Fibroblast of lung (primary cell): ENCODE measurements at regions not wholly inside any gene's neighbourhood (a gene's known extent, or its start where the extent isn't known, plus 50 kb on each side); places are given as distances from the start of the nearest gene placed in this dataset.

ENCODE experiments used
- CTCF ChIP-seq, 2 donors: IDR thresholded peaks in 1 of 2; conservative IDR thresholded peaks in 1 of 2; 1 replicate in 1 of 2; 2 replicates in 1 of 2; pipeline ENCODE4 v1.5.1; 2011 to 2012; ENCODE audit warnings: low read length in 2 of 2, control low read depth in 1 of 2, inconsistent platforms in 1 of 2, low read depth in 1 of 2, mild to moderate bottlenecking in 1 of 2
- EZH2 ChIP-seq: IDR thresholded peaks from 2 replicates; pipeline ENCODE4 v1.5.1; 2012; ENCODE audit warnings: low read length, control low read depth, mild to moderate bottlenecking; ENCODE audit errors: missing control alignments

- TF ChIP-seq CTCF (conservative IDR thresholded peaks at IDR 0.05 in 1 of 2, IDR thresholded peaks at IDR 0.05 in 1 of 2; ENCODE audit: low read depth in 1 of 2, low read length in 2 of 2) (no peak), EZH2 (no peak)
Measured at GRCh38 chr17:79350533-79350932, 260.3 kb downstream of the RBFOX3 start.
